ENCODE measurements at regions not wholly inside any gene's neighbourhood (a gene's known extent, or its start where the extent isn't known, plus 50 kb on each side); places are given as distances from the start of the nearest gene placed in this dataset.
A peak's percentile ranks its signal among the peaks of the same experiment; 100 is the strongest.

- peaks cover 22% of the 10 kb centered on the region for H3K4me1 ChIP-seq (ENCODE audit: control insufficient read depth, insufficient read depth, low read length, unreplicated experiment)
- H3K27ac ChIP-seq (ENCODE audit: low read depth, low read length): peak overlapping the region; percentile 43
- no peaks in the 10 kb centered on the region for H3K36me3 ChIP-seq (ENCODE audit: insufficient read depth, low read length)
- H3K79me2 ChIP-seq (ENCODE audit: control insufficient read depth, insufficient read depth, low read length, unreplicated experiment): no peaks in the 10 kb centered on the region
- peak overlapping the region; percentile 40; the same call in 1 of the 2 replicates for H3K4me3 ChIP-seq (ENCODE audit: low read depth, low read length)
- peak overlapping the region; percentile 77 for H2AFZ ChIP-seq (ENCODE audit: low read length, unreplicated experiment)
- no peaks in the 10 kb centered on the region for H3K27me3 ChIP-seq (ENCODE audit: insufficient read depth, low read length)
Measured at GRCh38 chr6:48835421-48835958, 627.6 kb downstream of the MMUT start.

DNA sequence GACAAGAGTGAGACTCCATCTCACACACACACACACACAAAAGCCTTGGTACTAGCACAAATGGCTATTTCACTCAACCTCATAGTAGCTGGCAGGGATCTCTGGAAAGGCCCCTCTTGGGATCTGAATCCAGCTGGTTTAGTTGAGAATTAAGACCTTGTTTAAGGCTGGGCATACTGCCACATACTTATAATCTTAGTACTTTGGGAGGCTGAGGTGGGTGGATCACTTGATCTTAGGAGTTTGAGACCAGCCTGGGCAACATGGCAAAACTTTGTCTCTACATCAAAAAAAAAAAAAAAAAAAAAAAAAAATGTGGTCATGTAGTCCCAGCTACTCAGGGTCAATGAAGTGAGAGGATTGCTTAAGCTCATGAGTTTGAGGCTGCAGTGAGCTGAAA lies 628.3 kb downstream of the MMUT start:
- Histone ChIP-seq H3K79me2 (ENCODE audit: control insufficient read depth, insufficient read depth, low read length, unreplicated experiment) (no peaks in the 10 kb centered on the region), H3K27me3 (ENCODE audit: insufficient read depth, low read length) (no peaks in the 10 kb centered on the region), H3K27ac (ENCODE audit: low read depth, low read length) (peak overlapping the region; percentile 43; the same call in 1 of the 2 replicates), H2AFZ (ENCODE audit: low read length, unreplicated experiment) (peak overlapping the region; percentile 30), H3K36me3 (ENCODE audit: insufficient read depth, low read length) (no peaks in the 10 kb centered on the region), H3K4me3 (ENCODE audit: low read depth, low read length) (no peak overlapping the region), H3K4me1 (ENCODE audit: control insufficient read depth, insufficient read depth, low read length, unreplicated experiment) (peaks cover 22% of the 10 kb centered on the region)

GRCh38 chr6:48833916-48834315 lies 629.1 kb downstream of the MMUT start:
- Histone ChIP-seq H3K27me3 (ENCODE audit: insufficient read depth, low read length) (no peaks in the 10 kb centered on the region), H3K27ac (ENCODE audit: low read depth, low read length) (no peak overlapping the region), H3K4me1 (ENCODE audit: control insufficient read depth, insufficient read depth, low read length, unreplicated experiment) (peaks cover 22% of the 10 kb centered on the region), H3K4me3 (ENCODE audit: low read depth, low read length) (no peak overlapping the region), H3K79me2 (ENCODE audit: control insufficient read depth, insufficient read depth, low read length, unreplicated experiment) (no peaks in the 10 kb centered on the region), H2AFZ (ENCODE audit: low read length, unreplicated experiment) (no peak overlapping the region), H3K36me3 (ENCODE audit: insufficient read depth, low read length) (no peaks in the 10 kb centered on the region)

GRCh38 chr6:48826901-48827701 lies 636.0 kb downstream of the MMUT start:
- H3K4me1 ChIP-seq (ENCODE audit: control insufficient read depth, insufficient read depth, low read length, unreplicated experiment): peaks cover 26% of the 10 kb centered on the region
- H3K27me3 ChIP-seq (ENCODE audit: insufficient read depth, low read length): no peaks in the 10 kb centered on the region
- H3K27ac ChIP-seq (ENCODE audit: low read depth, low read length): peak overlapping the region; percentile 97
- peak overlapping the region; percentile 66 for H3K4me3 ChIP-seq (ENCODE audit: low read depth, low read length)
- no peaks in the 10 kb centered on the region for H3K36me3 ChIP-seq (ENCODE audit: insufficient read depth, low read length)
- no peaks in the 10 kb centered on the region for H3K79me2 ChIP-seq (ENCODE audit: control insufficient read depth, insufficient read depth, low read length, unreplicated experiment)
- H2AFZ ChIP-seq (ENCODE audit: low read length, unreplicated experiment): no peak overlapping the region

GRCh38 chr6:48826152-48826515 lies 636.9 kb downstream of the MMUT start:
- H2AFZ ChIP-seq (ENCODE audit: low read length, unreplicated experiment): peak overlapping the region; percentile 16
- no peaks in the 10 kb centered on the region for H3K27me3 ChIP-seq (ENCODE audit: insufficient read depth, low read length)
- H3K4me3 ChIP-seq (ENCODE audit: low read depth, low read length): peak overlapping the region; percentile 66
- H3K4me1 ChIP-seq (ENCODE audit: control insufficient read depth, insufficient read depth, low read length, unreplicated experiment): peaks cover 26% of the 10 kb centered on the region
- no peaks in the 10 kb centered on the region for H3K36me3 ChIP-seq (ENCODE audit: insufficient read depth, low read length)
- H3K27ac ChIP-seq (ENCODE audit: low read depth, low read length): peak overlapping the region; percentile 97
- H3K79me2 ChIP-seq (ENCODE audit: control insufficient read depth, insufficient read depth, low read length, unreplicated experiment): no peaks in the 10 kb centered on the region

- Histone ChIP-seq H3K36me3 (ENCODE audit: insufficient read depth, low read length) (no peaks in the 10 kb centered on the region), H2AFZ (ENCODE audit: low read length, unreplicated experiment) (peak overlapping the region; percentile 16), H3K79me2 (ENCODE audit: control insufficient read depth, insufficient read depth, low read length, unreplicated experiment) (no peaks in the 10 kb centered on the region), H3K27me3 (ENCODE audit: insufficient read depth, low read length) (no peaks in the 10 kb centered on the region), H3K27ac (ENCODE audit: low read depth, low read length) (peak overlapping the region; percentile 97), H3K4me3 (ENCODE audit: low read depth, low read length) (peak overlapping the region; percentile 66), H3K4me1 (ENCODE audit: control insufficient read depth, insufficient read depth, low read length, unreplicated experiment) (peaks cover 26% of the 10 kb centered on the region)
Measured at GRCh38 chr6:48825501-48826151, 637.4 kb downstream of the MMUT start.

GRCh38 chr6:48818052-48818412 lies 645.0 kb downstream of the MMUT start:
- Histone ChIP-seq H3K27me3 (ENCODE audit: insufficient read depth, low read length) (no peaks in the 10 kb centered on the region), H2AFZ (ENCODE audit: low read length, unreplicated experiment) (peak overlapping the region; percentile 80), H3K4me3 (ENCODE audit: low read depth, low read length) (no peak overlapping the region), H3K4me1 (ENCODE audit: control insufficient read depth, insufficient read depth, low read length, unreplicated experiment) (peaks cover 16% of the 10 kb centered on the region), H3K27ac (ENCODE audit: low read depth, low read length) (peak overlapping the region; percentile 30), H3K36me3 (ENCODE audit: insufficient read depth, low read length) (no peaks in the 10 kb centered on the region), H3K79me2 (ENCODE audit: control insufficient read depth, insufficient read depth, low read length, unreplicated experiment) (no peaks in the 10 kb centered on the region)

DNA sequence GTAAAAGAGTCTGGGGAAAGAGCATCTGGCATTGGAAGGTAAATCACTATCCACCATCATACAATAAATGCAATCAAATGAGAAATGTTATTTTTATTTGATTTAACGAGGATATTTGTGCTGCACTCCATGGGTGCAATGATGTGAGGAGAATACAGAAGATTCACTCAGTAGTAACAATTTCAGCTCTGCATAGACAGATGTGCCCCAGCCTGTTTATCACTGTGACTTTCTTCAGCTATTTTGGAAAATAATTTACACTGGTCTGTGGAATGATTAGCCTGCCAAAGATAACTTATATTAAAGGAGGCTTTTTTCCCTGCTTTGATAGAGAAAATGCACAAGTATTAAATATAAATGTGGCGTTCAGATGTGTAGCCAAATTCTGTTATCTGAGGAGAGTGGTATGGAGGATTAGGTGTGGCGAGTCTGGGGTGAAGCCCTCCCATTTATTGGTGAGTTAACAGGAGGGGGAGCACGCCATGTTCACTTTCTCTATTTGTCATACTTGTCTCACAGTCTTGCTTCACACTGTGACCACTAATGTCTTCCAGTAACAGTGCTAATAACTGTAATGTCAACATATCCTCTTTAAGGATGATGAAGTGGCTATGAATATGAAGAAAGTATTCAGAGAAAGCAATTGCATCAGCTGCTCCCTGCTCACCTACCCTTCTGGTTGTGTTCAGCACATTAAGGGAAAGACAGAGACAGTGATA lies 645.6 kb downstream of the MMUT start:
- Histone ChIP-seq H2AFZ (ENCODE audit: low read length, unreplicated experiment) (peak overlapping the region; percentile 80), H3K27ac (ENCODE audit: low read depth, low read length) (peak overlapping the region; percentile 30)

GRCh38 chr6:48814957-48815356 lies 648.1 kb downstream of the MMUT start:
- H3K36me3 ChIP-seq (ENCODE audit: insufficient read depth, low read length): no peaks in the 10 kb centered on the region
- no peak overlapping the region for H3K27ac ChIP-seq (ENCODE audit: low read depth, low read length)
- H3K79me2 ChIP-seq (ENCODE audit: control insufficient read depth, insufficient read depth, low read length, unreplicated experiment): no peaks in the 10 kb centered on the region
- peaks cover 16% of the 10 kb centered on the region for H3K4me1 ChIP-seq (ENCODE audit: control insufficient read depth, insufficient read depth, low read length, unreplicated experiment)
- H3K4me3 ChIP-seq (ENCODE audit: low read depth, low read length): no peak overlapping the region
- H3K27me3 ChIP-seq (ENCODE audit: insufficient read depth, low read length): no peaks in the 10 kb centered on the region
- no peak overlapping the region for H2AFZ ChIP-seq (ENCODE audit: low read length, unreplicated experiment)

More for the DNA sequence above, 645.6 kb downstream of the MMUT start:
- Histone ChIP-seq H3K4me1 (ENCODE audit: control insufficient read depth, insufficient read depth, low read length, unreplicated experiment) (peaks cover 16% of the 10 kb centered on the region), H3K36me3 (ENCODE audit: insufficient read depth, low read length) (no peaks in the 10 kb centered on the region), H3K27me3 (ENCODE audit: insufficient read depth, low read length) (no peaks in the 10 kb centered on the region), H3K79me2 (ENCODE audit: control insufficient read depth, insufficient read depth, low read length, unreplicated experiment) (no peaks in the 10 kb centered on the region), H3K4me3 (ENCODE audit: low read depth, low read length) (no peak overlapping the region)

DNA sequence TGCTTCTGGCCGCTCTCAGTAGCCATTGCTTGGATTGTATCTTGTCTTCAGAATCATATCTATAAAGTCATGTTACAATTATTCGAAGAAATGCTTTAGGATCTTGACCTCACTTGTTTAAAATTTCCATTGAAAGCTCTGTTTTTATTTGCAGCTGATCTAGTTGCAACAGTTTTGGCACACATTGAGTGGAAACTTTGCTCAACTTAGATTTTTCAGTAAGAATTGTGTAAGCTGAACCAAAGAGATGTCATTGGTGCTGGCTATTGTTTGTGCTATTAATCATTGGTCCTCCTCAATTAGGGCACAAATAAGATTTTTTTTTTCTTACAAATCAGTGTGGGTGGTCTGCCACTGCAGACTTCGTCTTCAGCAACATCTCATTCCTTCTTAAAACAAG lies 649.2 kb downstream of the MMUT start:
- H2AFZ ChIP-seq (ENCODE audit: low read length, unreplicated experiment): no peak overlapping the region
- no peak overlapping the region for H3K4me3 ChIP-seq (ENCODE audit: low read depth, low read length)
- H3K4me1 ChIP-seq (ENCODE audit: control insufficient read depth, insufficient read depth, low read length, unreplicated experiment): peaks cover 16% of the 10 kb centered on the region
- no peaks in the 10 kb centered on the region for H3K27me3 ChIP-seq (ENCODE audit: insufficient read depth, low read length)
- H3K27ac ChIP-seq (ENCODE audit: low read depth, low read length): no peak overlapping the region
- H3K36me3 ChIP-seq (ENCODE audit: insufficient read depth, low read length): no peaks in the 10 kb centered on the region
- no peaks in the 10 kb centered on the region for H3K79me2 ChIP-seq (ENCODE audit: control insufficient read depth, insufficient read depth, low read length, unreplicated experiment)

All from ACC112 (cell line).